GM19468 (cell line): ENCODE measurements at regions not wholly inside any gene's neighbourhood (a gene's known extent, or its start where the extent isn't known, plus 50 kb on each side); places are given as distances from the start of the nearest gene placed in this dataset.
"Not testable (repeated sequence)": the region's sequence is repeated elsewhere in the genome, so short reads cannot be mapped to it uniquely, and the experiment has no call there.

Experiments used
- ATAC-seq: cut with Tn5 transposase; IDR thresholded peaks from one replicate; pipeline ENCODE4 v1.9.1; 2021; ENCODE audit warnings: mild to moderate bottlenecking, moderate library complexity, moderate number of reproducible peaks; ENCODE audit not compliant: unreplicated experiment; ENCODE audit errors: extremely low read depth

DNA sequence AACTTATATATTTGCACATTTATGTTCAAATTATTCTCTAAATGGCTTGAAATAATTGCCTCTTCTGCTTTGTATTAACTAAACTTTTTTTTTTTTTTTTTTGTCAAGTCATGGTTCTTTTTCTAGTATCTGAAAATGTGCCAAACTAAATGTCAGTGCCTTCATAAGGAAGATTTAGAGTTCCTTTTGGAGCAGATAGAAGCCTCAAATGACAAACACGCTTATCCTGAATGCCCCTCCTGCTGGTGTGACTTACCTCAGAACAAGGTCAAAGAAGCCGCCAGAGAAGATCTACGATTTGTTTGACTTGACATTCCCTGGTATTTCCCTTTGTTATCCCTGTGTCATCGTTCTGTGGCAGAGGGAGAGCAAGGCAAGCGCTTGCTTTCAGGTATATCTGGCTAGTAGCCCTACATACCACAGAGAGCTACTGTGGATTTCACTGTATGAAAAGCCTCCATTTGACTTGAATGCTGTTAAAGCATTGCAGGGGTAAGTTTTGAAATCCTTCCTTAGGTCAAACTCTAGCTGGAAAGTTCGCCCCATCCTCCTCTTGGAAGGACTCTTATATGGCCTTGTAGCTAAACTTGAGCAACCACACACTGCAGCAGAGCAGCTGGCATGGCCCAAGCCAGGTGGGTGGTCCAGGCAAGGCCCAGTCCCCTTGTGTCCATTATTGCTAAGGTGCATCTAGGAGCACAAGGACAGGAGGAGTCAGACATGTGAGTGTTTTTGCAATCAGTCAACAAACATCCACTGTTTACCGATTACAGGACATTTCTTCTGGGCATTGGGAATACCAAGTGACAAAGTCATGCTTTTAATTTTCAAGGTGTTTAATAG, 285.4 kb upstream of the USP25 start:
- no peak for ATAC-seq

DNA sequence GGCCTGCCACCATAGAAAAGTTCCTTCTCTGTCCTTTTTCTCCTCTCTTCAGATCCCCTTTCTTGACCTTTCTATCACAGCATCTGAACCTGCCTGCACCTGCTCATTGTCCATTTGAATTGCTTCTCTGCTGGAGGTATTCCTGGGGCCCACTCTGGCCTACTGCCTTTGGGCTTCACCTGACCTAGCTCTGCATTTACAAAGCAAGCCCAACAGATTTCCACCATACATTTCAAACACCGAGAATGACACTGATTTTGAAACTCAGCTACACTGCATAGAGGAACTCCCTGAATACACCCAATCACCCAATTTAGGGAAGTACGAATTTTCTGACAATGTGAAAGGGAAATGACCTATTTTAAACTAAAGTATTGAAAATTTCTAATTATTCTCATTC, 284.5 kb upstream of the USP25 start:
- ATAC-seq = no peak

DNA sequence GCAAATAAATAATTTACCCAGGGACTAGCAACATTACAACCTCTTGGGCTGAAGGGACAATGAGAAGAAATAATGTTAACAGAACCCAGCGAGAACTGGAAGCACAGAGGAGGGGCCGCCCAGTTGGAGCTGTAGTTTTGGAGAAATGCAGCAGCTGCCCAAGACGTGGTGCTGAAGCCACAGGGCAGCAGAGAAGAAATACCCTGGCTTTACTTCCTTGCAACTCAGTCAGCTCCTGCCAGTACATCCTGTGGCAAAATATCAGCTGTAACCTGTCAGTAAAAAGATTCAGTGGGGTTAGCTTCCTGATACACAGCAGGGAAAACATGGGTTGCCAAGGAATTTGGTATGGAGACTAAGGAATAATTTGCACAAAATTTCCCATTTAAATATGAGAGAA, 283.6 kb upstream of the USP25 start:
- no peak for ATAC-seq

- ATAC-seq = no peak
Observed at GRCh38 chr21:15449556-15449955, 280.2 kb upstream of the USP25 start.

DNA sequence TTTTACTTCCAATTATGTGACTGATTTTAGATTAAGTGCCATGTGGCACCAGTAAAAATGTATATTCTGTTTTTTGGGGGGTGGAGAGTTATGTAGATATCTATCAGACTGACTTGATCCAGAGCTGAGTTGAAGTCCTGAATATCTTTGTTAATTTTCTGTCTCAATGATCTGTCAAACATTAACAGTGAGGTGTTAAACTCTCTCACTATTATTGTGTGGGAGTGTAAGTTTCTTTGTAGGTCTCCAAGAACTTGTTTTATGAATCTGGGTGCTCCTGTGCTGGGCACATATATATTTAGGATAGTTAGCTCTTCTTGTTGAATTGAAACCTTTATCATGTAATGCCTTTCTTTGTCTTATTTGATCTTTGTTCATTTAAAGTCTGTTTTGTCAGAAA, 276.5 kb upstream of the USP25 start:
- no peak for ATAC-seq

- not testable (repeated sequence) for ATAC-seq
Observed at GRCh38 chr21:15453785-15454184, 276.0 kb upstream of the USP25 start.

GRCh38 chr21:15454931-15455330, 274.9 kb upstream of the USP25 start:
- ATAC-seq = not testable (repeated sequence)

GRCh38 chr21:15455819-15456462, 273.8 kb upstream of the USP25 start:
- no peak for ATAC-seq

DNA sequence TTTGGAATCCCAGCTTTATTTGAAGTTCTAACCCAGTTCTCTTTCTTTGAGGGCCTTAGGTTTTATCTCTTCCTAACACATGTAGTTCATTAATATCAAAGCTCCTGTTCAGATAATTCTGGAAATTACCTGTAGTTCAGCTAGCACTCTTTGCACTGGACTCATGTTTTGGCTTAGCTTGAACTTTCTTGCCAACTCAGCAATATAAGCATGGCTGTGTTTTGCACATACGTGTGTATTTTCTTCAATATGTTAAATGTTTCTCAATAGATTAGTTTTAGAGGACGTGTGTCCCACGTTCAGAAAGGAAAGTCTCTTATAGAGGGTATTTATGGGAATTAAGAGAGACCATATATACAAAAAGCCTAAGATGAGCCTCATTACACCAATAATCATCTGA, 271.8 kb upstream of the USP25 start:
- ATAC-seq = no peak

DNA sequence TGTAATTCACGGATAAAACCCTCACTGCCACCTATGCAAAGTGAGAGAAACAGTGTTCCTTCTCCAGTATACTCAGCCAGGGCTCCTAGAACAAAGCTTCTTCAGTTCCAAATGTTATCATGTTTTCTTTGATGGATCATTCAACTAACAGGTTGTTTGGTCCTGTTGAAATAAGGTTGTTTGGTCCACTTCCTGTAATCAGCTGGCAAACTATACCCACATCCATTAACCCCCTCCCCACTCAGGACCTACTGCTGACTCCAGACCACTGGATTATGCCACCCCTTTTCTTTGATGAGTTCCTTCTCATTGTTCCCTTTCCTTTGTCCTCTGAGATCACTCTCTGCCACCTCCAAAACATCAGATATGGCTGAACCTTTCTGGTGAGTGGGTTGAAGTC, 267.7 kb upstream of the USP25 start:
- ATAC-seq = no peak

DNA sequence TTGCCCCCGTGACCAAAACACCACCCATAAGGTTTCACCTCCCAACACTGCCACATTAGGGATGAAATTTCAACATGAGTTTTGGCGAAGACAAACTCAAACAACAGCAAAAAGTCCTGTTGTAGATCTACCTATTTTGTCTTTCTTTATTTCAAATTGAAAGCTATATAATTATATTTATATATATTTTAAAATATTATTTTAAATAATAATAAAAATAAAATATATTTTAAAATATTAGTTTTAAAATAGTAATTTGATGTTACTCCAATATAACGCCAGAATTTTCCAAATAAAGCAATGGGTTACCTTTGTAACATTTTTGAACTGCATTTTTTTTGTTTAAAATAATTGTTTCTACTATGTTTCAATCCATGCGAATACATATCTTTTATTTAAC, 263.5 kb upstream of the USP25 start:
- no peak for ATAC-seq

DNA sequence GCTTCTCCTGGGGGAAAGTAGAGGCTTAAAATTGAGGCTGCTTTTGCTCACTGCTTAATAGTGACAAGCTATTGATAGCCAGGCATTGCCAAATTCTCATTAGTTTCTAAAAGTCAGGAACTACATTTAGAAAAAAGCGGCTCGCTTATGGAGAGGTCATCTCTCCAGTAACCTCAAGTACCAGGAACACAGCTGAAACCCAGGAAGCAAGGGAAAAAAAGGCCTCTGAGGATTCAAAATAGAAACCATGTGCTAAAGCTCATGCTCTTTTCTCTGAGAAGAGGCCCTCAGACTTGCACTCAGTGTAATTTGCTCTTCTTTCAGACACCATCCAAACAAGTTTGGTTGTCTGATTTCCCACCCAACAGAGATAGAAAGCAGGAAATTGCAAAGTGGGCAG, 261.4 kb upstream of the USP25 start:
- ATAC-seq = no peak

GRCh38 chr21:15472108-15473040, 257.4 kb upstream of the USP25 start:
- no peak for ATAC-seq

DNA sequence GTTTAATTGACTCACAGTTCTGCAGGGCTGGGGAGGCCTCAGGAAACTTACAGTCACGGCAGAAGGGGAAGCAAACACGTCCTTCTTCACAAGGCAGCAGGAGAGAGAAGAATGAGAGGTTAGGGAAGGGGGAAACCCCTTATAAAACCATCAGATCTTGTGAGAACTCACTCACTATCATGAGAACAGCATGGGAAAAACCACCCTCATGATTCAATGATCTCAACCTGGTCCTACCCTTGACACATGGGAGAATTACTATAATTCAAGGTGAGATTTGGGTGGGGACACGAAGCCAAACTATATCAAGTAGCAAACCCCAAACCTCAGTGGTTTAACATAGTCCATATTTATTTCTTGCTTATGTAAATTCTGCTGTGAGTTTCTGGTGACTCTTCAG, 252.0 kb upstream of the USP25 start:
- not testable (repeated sequence) for ATAC-seq

DNA sequence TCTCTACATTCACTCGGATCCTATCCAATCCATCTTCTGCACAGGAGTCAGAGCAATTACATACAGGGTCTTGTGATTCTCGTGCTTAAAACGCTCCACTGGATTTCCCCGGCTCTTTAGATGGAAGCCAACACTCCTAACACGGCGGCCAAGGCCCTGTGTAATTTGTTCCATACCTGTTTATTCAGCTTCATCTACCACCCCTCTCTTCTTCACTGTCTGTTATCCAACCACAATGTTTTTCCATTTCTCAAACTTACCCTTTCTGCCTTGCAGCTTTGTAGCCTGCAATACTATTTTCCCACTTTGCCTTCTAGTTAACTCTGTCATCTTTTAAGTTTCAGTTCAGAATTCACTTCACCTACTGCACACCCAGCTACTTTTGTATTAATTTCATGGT, 249.6 kb upstream of the USP25 start:
- ATAC-seq = no peak

GRCh38 chr21:15483138-15483780, 246.5 kb upstream of the USP25 start:
- peak; percentile 88 for ATAC-seq

DNA sequence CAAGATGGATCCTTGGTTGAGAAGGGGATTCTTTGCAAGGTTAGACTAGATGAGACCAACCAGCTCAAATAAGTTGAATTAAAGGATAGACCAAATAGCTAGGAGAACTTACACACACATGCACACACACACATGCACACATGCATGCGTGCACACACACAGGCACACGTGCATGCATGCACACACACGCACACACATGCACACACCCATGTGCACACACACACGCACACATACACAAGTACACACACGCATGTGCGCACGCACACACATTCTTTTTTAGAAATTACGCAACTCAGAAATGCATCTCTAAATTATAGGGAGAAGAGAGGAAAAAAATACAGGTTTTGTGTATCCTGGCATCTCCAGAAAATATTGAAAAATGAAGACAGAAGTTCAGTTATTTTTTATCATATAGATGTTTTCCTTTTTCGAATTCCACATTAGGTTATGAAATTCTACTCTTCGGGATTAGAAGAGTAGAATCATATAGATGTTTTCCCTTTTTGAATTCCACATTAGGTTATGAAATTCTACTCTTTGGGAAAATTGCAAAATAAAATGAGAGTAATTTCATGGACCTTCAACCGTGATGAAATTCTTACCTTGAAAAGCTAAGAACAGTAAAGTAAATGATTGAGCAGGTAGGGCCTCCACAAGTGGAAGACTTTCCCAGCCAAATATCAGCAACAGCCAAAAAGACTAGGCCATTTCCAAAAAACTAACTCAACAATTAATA, 243.2 kb upstream of the USP25 start:
- no peak for ATAC-seq

DNA sequence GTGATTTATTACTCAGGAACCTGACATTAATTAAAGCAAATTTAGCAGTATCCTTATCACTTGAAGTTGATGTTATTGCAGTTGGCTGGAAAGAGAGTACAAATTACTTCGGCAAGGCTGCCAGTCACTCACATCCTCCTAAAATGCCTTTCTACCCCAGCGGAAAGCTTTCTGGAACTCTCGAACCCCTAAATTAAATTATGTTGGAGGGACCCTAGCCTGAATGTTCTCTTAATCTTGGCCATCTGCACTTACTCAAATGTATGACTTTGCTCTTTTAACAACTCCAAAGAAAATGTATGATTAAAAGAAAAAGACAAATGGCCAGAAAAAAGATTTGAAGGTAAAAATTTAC, 242.6 kb upstream of the USP25 start:
- ATAC-seq = no peak

GRCh38 chr21:15491100-15491499, 238.7 kb upstream of the USP25 start:
- ATAC-seq = no peak

DNA sequence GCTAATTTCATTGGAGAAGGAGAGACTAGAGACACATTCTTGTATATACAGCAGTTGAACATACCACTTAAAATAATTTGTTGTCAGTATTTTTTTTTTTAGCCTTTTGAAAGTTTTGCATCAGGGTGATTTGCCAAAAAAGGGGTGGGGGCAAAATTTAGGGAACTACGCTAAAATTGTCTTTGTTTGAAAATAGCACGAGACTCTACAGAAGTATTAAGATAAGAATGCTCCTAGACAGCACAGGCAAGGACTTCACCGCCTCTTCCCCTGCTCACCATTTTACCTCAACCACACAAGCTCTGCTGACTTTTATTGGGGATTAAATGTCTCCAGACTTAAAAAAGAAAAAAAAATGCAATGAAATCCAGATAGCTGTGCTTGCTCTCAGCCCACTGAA, 236.1 kb upstream of the USP25 start:
- no peak for ATAC-seq
